Retinal pigment epithelial cell (primary cell): ENCODE measurements at regions not wholly inside any gene's neighbourhood (a gene's known extent, or its start where the extent isn't known, plus 50 kb on each side); places are given as distances from the start of the nearest gene placed in this dataset.
"Not testable (repeated sequence)": the region's sequence is repeated elsewhere in the genome, so short reads cannot be mapped to it uniquely, and the experiment has no call there.

Experiments used
- DNase-seq: peaks from one replicate; pipeline ENCODE4 v3.0.0-alpha.2; 2010; ENCODE audit warnings: low read depth
- H3K4me3 ChIP-seq: 2 replicates; pipeline ENCODE4 v1.5.1; 2011; ENCODE audit warnings: mild to moderate bottlenecking, low read length, control low read depth, moderate library complexity
- TF ChIP-seq, protein P1 (sequence below): conservative IDR thresholded peaks from 2 replicates; pipeline ENCODE4 v1.5.1; 2011; ENCODE audit warnings: low read depth, low read length, control low read depth, inconsistent platforms

DNA sequence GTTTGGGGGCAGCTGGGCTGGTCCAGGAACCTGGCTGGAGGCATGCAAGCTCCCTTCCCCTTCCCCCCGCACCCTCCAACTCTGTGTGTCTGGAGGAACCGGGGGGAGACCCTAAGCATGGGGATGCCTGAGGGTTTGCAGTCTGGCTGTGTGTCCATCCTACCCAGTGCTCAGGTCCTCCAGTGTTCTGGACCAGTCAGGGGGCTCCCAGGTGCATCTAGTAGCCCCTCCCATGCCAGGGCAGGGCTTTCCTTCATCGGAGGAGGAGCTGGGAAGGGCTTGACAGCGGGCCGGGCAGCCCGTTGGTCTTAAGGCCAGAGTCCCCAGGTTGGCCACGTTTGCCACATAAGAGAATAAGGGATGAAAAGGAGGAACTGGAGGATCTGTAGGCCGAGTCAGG, 62.6 kb upstream of the IGFBPL1 start:
- H3K4me3 ChIP-seq: no peak overlapping the region
- no peak for DNase-seq
- TF ChIP-seq, protein P1, sequence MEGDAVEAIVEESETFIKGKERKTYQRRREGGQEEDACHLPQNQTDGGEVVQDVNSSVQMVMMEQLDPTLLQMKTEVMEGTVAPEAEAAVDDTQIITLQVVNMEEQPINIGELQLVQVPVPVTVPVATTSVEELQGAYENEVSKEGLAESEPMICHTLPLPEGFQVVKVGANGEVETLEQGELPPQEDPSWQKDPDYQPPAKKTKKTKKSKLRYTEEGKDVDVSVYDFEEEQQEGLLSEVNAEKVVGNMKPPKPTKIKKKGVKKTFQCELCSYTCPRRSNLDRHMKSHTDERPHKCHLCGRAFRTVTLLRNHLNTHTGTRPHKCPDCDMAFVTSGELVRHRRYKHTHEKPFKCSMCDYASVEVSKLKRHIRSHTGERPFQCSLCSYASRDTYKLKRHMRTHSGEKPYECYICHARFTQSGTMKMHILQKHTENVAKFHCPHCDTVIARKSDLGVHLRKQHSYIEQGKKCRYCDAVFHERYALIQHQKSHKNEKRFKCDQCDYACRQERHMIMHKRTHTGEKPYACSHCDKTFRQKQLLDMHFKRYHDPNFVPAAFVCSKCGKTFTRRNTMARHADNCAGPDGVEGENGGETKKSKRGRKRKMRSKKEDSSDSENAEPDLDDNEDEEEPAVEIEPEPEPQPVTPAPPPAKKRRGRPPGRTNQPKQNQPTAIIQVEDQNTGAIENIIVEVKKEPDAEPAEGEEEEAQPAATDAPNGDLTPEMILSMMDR: no peak

DNA sequence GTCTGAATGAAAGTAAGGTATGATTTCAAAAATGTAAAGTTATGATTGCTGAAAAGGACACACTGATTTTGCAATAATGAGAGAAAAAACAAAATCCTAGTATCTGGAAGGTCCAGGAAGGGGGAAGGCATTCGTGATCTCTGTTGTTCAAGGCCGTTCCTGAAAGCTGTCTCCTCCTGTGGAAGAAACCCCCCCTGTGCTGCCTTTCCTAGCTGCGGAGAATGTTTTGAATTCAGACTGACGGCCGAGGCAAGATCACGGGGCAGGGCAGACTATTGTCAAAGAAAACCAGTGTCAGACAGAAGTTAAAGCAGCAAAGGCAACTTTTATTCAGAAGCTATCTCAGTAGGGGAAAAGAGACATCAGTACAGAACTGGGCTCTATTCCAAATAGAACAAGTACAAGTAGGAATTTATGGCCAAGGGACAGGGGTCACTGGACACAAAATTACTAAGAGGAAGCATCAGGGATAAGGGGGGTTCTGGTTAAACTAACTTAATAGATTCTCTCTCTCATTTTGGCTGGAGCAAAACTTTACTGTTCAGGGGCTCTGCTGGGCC, 61.9 kb upstream of the IGFBPL1 start:
- no peak overlapping the region for H3K4me3 ChIP-seq
- no peak for DNase-seq
- TF ChIP-seq, protein P1: no peak

DNA sequence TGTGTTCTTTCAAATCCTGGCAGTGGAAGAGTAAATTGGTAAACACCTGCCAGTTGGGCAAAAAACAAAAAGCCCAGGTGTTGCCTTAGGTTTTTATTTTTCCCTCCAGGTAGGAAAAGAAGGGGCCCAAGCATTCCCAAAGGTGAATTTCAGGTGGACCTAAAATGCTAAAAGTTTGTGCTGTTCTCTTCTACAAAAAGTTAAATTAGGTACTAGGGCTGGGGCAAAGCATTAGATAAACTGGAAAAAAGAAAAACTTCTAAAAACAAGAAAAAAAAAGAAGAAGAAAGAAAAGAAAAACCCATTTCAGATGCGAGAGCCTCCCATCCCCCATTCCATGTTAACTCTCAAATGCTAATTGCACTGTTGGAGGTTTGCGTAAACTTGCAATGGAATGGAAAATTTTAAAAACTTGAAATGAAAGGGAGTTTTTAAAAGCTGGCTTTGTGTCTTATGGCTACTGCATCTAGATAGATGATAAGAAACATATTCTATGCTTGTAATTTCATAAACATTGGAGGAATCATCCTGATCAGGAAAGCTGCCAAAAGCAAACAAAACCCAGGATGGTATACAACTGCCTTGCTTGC, 59.9 kb upstream of the IGFBPL1 start:
- not testable (repeated sequence) for DNase-seq, H3K4me3 ChIP-seq

DNA sequence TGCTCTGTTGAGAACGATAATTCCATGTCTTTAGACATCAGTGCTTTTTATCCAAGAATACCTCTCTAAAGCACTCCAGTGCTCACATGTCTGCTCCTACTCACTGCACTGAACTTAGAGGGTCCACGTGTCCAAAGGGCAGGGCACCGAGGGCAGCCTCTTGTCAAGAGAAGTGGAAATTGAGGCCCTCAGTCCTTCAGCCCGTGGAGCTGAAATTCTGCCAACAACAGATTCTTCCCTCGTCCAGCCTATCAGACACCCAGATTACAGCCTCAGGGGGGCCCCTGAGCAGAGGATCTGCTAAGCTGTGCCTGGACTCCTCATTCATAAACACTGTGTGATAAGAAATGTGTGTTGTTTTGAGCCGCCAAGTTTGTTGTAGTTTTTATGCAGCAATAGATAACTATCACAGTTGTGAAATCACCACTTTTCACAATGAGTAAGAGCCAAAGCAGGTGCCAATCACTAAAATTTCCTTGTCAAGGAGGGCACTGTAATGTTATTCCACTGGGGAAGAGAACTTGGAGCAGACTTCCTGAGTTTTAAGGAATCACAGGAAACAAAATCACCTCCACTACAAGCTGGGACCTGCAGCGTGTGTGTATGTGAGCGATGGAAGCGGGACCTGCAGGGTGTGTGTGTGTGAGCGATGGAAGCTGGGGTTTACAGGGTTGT, 58.8 kb upstream of the IGFBPL1 start:
- TF ChIP-seq, protein P1: no peak
- H3K4me3 ChIP-seq: no peak overlapping the region
- DNase-seq: no peak

DNA sequence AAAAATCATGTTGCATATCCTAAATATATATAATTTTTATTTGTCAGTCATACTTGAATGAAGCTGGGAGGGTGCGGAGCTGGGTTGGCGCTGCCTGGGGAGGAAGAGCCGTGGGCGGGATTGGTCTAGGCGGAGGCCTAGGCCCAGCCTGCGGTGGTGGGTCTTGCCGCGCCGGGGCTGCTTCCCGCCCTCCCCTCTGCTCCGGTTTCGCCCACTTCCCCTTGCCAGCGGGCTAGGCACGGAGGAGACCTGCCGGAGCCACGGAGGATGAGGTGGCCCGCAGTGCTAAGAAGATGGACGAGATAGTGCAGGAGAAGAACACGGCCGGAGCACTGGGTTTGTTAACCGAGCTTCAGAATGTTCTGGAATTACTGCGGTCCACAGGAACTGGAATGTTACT, 54.0 kb upstream of the IGFBPL1 start:
- TF ChIP-seq, protein P1: no peak
- H3K4me3 ChIP-seq: no peak overlapping the region
- DNase-seq: no peak

DNA sequence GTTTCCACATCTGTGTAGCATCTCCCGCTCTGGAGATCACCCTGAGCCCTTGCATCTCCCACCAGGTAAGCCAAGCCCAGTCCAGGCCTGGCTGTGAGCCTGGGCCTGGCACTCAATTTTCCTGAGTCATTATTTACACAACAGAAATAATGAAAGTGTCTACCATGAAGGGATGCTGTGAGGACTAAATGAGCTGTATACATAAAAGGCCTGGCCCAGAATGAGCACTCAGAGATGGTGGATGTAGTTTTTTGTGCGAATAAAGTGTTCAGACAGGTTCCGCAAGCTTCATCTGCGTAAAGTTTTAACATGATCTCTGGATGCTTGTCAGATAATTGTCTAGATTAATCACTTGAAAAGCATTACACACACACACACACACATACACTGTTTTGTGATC, 50.2 kb upstream of the IGFBPL1 start:
- not testable (repeated sequence) for H3K4me3 ChIP-seq, DNase-seq
